Lower leg skin (tissue), 4 donors: ENCODE measurements at regions not wholly inside any gene's neighbourhood (a gene's known extent, or its start where the extent isn't known, plus 50 kb on each side); places are given as distances from the start of the nearest gene placed in this dataset.

ENCODE experiments used
- DNase-seq, 2 donors: peaks; one replicate each; pipeline ENCODE4 v3.0.0-alpha.2; 2019; ENCODE audit warnings: low spot score in 2 of 2
- H3K4me3 ChIP-seq: fragments of 200-600 bp; sonication (generic); 2 replicates; pipeline ENCODE4 v1.5.1; 2017; ENCODE audit warnings: mild to moderate bottlenecking, low read depth; ENCODE audit not compliant: poor library complexity, severe bottlenecking
- CTCF ChIP-seq, 3 donors: fragments of 450-650 bp; IDR thresholded peaks; one replicate each; pipeline ENCODE4 v1.5.1; 2016; ENCODE audit warnings: antibody characterized with exemption in 3 of 3, mild to moderate bottlenecking in 3 of 3, moderate library complexity in 2 of 3
- POLR2A ChIP-seq, 2 donors: fragments of 450-650 bp; IDR thresholded peaks; one replicate each; pipeline ENCODE4 v1.6.1; 2016 to 2017; ENCODE audit warnings: antibody characterized with exemption in 2 of 2, mild to moderate bottlenecking in 1 of 2, moderate library complexity in 1 of 2
- WGBS, 2 donors: methylation state at CpG; one replicate each; pipeline ENCODE4 v1.1.5; 2018; 5-methylcytosine and 5-hydroxymethylcytosine counted together
- intact Hi-C: fragments of 100-400 bp; cut with DNase I; formaldehyde crosslinking; loops from one replicate; pipeline ENCODE4 v1.15.0; 2023; ENCODE audit warnings: low total_unique reads

- DNase-seq, result no peak
- TF ChIP-seq POLR2A (IDR thresholded peaks at IDR 0.05) (no peak), CTCF (IDR thresholded peaks at IDR 0.05) (no peak)
- 91 to 98% methylated on average over 2 of the region's 2 CpGs for WGBS, 2 donors
- intact Hi-C loops, result no loop called here
- no peak overlapping the region for H3K4me3 ChIP-seq
These were observed 71.9 kb upstream of the WDR1 start for GRCh38 chr4:10188400-10189004.

- WGBS, 2 donors, result 31 to 42% methylated on average over 3 of the region's 3 CpGs
- TF ChIP-seq CTCF (IDR thresholded peaks at IDR 0.05) (no peak), POLR2A (IDR thresholded peaks at IDR 0.05) (no peak)
- H3K4me3 ChIP-seq, result no peak overlapping the region
- DNase-seq, result no peak
- intact Hi-C loops, result no loop called here
These were observed 69.9 kb upstream of the WDR1 start for GRCh38 chr4:10186228-10187214.

- no peak for DNase-seq
- TF ChIP-seq CTCF (IDR thresholded peaks at IDR 0.05), result no peak
- TF ChIP-seq POLR2A (IDR thresholded peaks at IDR 0.05), result no peak
- intact Hi-C loops, result no loop called here
- WGBS, 2 donors, result 85 to 89% methylated on average over 5 of the region's 5 CpGs
- H3K4me3 ChIP-seq, result no peak overlapping the region
These were observed 69.1 kb upstream of the WDR1 start for GRCh38 chr4:10185518-10186227.

GRCh38 chr4:10184501-10184938, 67.9 kb upstream of the WDR1 start:
- TF ChIP-seq POLR2A (IDR thresholded peaks at IDR 0.05) (no peak), CTCF (IDR thresholded peaks at IDR 0.05) (no peak)
- 68 to 73% methylated on average over 7 of the region's 7 CpGs for WGBS, 2 donors
- DNase-seq, result no peak
- intact Hi-C loops, result no loop called here
- no peak overlapping the region for H3K4me3 ChIP-seq

GRCh38 chr4:10184041-10184440, 67.4 kb upstream of the WDR1 start:
- no peak overlapping the region for H3K4me3 ChIP-seq
- TF ChIP-seq POLR2A (IDR thresholded peaks at IDR 0.05) (no peak), CTCF (IDR thresholded peaks at IDR 0.05) (no peak)
- no peak for DNase-seq
- WGBS, 2 donors, result 34 to 41% methylated on average over 5 of the region's 5 CpGs
- intact Hi-C loops, result no loop called here
